A549 (cell line): ENCODE measurements at regions not wholly inside any gene's neighbourhood (a gene's known extent, or its start where the extent isn't known, plus 50 kb on each side); places are given as distances from the start of the nearest gene placed in this dataset.

Experiments
- ATAC-seq, 2 experiments: fragments of 200-7000 bp in 1 of 2; fragments of >200 bp in 1 of 2; cut with Nextera tagmentation in 1 of 2; cut with Tn5 transposase in 1 of 2; 3 replicates each; pipeline versions ENCODE4 v1.8.0 to v1.9.1; 2018 to 2020; ENCODE audit warnings: mild to moderate bottlenecking in 1 of 2, moderate library complexity in 1 of 2
- CTCF ChIA-PET: fragments of 300-600 bp; sonication (Branson Sonifier 250); formaldehyde crosslinking; extraction: SDS; loops from one replicate; lab custom pipeline; 2021; ENCODE audit warnings: antibody characterized with exemption, inconsistent platforms; lab: Yijun Ruan, JAX
- POLR2A ChIA-PET: fragments of 350-600 bp; formaldehyde crosslinking; extraction: SDS; loops from one replicate; lab custom pipeline; 2021; ENCODE audit warnings: antibody characterized with exemption, inconsistent platforms; lab: Yijun Ruan, JAX
- DNase-seq, 2 experiments: peaks; one replicate each; pipeline versions ENCODE4 v3.0.0 to v3.0.0-alpha.2; 2011 to 2016; ENCODE audit warnings: low read depth in 1 of 2, low spot score in 1 of 2
- FAIRE-seq: peaks from 2 replicates; lab custom pipeline; 2011; peaks lifted over from hg19 to GRCh38; lab: Jason Lieb, UNC
- H3K27ac ChIP-seq, 2 experiments: fragments of >200 bp; sonication (Bioruptor Twin); formaldehyde crosslinking; 3 replicates each; pipeline ENCODE4 v1.5.1; 2016 to 2017
- H3K4me1 ChIP-seq: fragments of >200 bp; sonication (Bioruptor Twin); formaldehyde crosslinking; 3 replicates; pipeline ENCODE4 v1.6.1; 2016
- H3K4me2 ChIP-seq: fragments of >200 bp; sonication (Bioruptor Twin); formaldehyde crosslinking; 3 replicates; pipeline ENCODE4 v1.6.1; 2016
- H3K4me3 ChIP-seq: fragments of >200 bp; sonication (Bioruptor Twin); formaldehyde crosslinking; 3 replicates; pipeline ENCODE4 v1.5.1; 2016
- H3K9me3 ChIP-seq: fragments of >200 bp; sonication (Bioruptor Twin); formaldehyde crosslinking; 3 replicates; pipeline ENCODE4 v1.6.1; 2016
- BCL3 ChIP-seq: fragments of >200 bp; sonication (Bioruptor Twin); formaldehyde crosslinking; IDR thresholded peaks from 3 replicates; pipeline ENCODE4 v1.6.1; 2016
- CBX2 ChIP-seq: fragments of 200-600 bp; sonication (generic); IDR thresholded peaks from 2 replicates; pipeline ENCODE4 v1.6.1; 2016; ENCODE audit warnings: low read depth, mild to moderate bottlenecking, borderline replicate concordance
- CHD2 ChIP-seq: fragments of 150-350 bp; IDR thresholded peaks from 2 replicates; pipeline ENCODE4 v1.6.1; 2014; ENCODE audit warnings: low read length; ENCODE audit not compliant: partially characterized antibody
- CHD4 ChIP-seq: fragments of 200-600 bp; sonication (generic); IDR thresholded peaks from 2 replicates; pipeline ENCODE4 v1.6.1; 2016; ENCODE audit warnings: antibody characterized with exemption, mild to moderate bottlenecking, borderline replicate concordance
- E2F6 ChIP-seq: IDR thresholded peaks from 2 replicates; pipeline ENCODE4 v1.6.1; 2012; ENCODE audit warnings: low read depth, borderline replicate concordance
- EHF ChIP-seq: fragments of 250-450 bp; sonication (Bioruptor Pico); IDR thresholded peaks from 2 replicates; pipeline ENCODE4 v1.5.0; 2020; ENCODE audit warnings: mild to moderate bottlenecking
- EP300 ChIP-seq, 2 experiments: fragments of >200 bp; sonication (Bioruptor Twin); formaldehyde crosslinking; IDR thresholded peaks; 2 replicates in 1 of 2; 3 replicates in 1 of 2; pipeline ENCODE4 v1.6.1; 2016 to 2017
- ESRRA ChIP-seq: fragments of 150-350 bp; IDR thresholded peaks from 2 replicates; pipeline ENCODE4 v1.6.1; 2014; ENCODE audit warnings: mild to moderate bottlenecking, low read length, borderline replicate concordance
- FOSB ChIP-seq: fragments of 250-450 bp; sonication (Bioruptor Pico); IDR thresholded peaks from 2 replicates; pipeline ENCODE4 v1.5.0; 2020; ENCODE audit warnings: mild to moderate bottlenecking, moderate library complexity
- HDAC2 ChIP-seq: fragments of 200-600 bp; sonication (generic); IDR thresholded peaks from 2 replicates; pipeline ENCODE4 v1.6.1; 2016
- HES2 ChIP-seq: fragments of >200 bp; sonication (Bioruptor Twin); formaldehyde crosslinking; IDR thresholded peaks from 2 replicates; pipeline ENCODE4 v1.6.1; 2016
- HMGXB4 ChIP-seq: fragments of 250-450 bp; sonication (Bioruptor Pico); IDR thresholded peaks from 2 replicates; pipeline ENCODE4 v1.5.0; 2021; ENCODE audit warnings: mild to moderate bottlenecking, moderate library complexity, borderline replicate concordance
- HOXA7 ChIP-seq: fragments of 250-450 bp; sonication (Bioruptor Pico); IDR thresholded peaks from 2 replicates; pipeline ENCODE4 v1.5.0; 2020; ENCODE audit warnings: mild to moderate bottlenecking, moderate library complexity
- JUN ChIP-seq, 2 experiments: fragments of >200 bp; sonication (Bioruptor Twin); formaldehyde crosslinking; IDR thresholded peaks; 2 replicates in 1 of 2; 3 replicates in 1 of 2; pipeline ENCODE4 v1.6.1; 2016 to 2017
- KDM1A ChIP-seq: fragments of 200-600 bp; sonication (generic); IDR thresholded peaks from 2 replicates; pipeline ENCODE4 v1.6.1; 2016; ENCODE audit warnings: low read depth, mild to moderate bottlenecking
- MAFK ChIP-seq: fragments of 450-650 bp; IDR thresholded peaks from 2 replicates; pipeline ENCODE4 v1.6.1; 2014; ENCODE audit not compliant: partially characterized antibody
- MYC ChIP-seq: IDR thresholded peaks from 2 replicates; pipeline ENCODE4 v1.6.1; 2012; ENCODE audit warnings: mild to moderate bottlenecking, inconsistent platforms, low read length, improper control_type of control experiment, borderline replicate concordance
- NPAS2 ChIP-seq: fragments of 250-450 bp; sonication (Bioruptor Pico); IDR thresholded peaks from 2 replicates; pipeline ENCODE4 v1.8.0; 2022; ENCODE audit warnings: mild to moderate bottlenecking, moderate library complexity, borderline replicate concordance
- POLR2A ChIP-seq: IDR thresholded peaks from 2 replicates; pipeline ENCODE4 v1.6.1; 2012; ENCODE audit warnings: mild to moderate bottlenecking, low read length
- POLR2AphosphoS2 ChIP-seq: conservative IDR thresholded peaks from 2 replicates; pipeline ENCODE4 v1.6.1; 2012; ENCODE audit warnings: low read length, improper control_type of control experiment, inconsistent platforms
- RARB ChIP-seq: fragments of 250-450 bp; sonication (Bioruptor Pico); IDR thresholded peaks from 2 replicates; pipeline ENCODE4 v1.8.0; 2021; ENCODE audit warnings: mild to moderate bottlenecking, moderate library complexity
- RCOR1 ChIP-seq: fragments of 150-350 bp; IDR thresholded peaks from 2 replicates; pipeline ENCODE4 v1.6.1; 2014; ENCODE audit warnings: antibody characterized with exemption, low read length, low read depth
- RFX5 ChIP-seq: fragments of 450-650 bp; IDR thresholded peaks from 2 replicates; pipeline ENCODE4 v1.7.1; 2014; ENCODE audit warnings: antibody characterized with exemption, mild to moderate bottlenecking, moderate library complexity
- TFCP2L1 ChIP-seq: fragments of 250-450 bp; sonication (Bioruptor Pico); IDR thresholded peaks from 2 replicates; pipeline ENCODE4 v1.5.0; 2021; ENCODE audit warnings: mild to moderate bottlenecking
- ZSCAN20 ChIP-seq: fragments of 250-450 bp; sonication (Bioruptor Pico); IDR thresholded peaks from 2 replicates; pipeline ENCODE4 v1.8.0; 2022; ENCODE audit warnings: mild to moderate bottlenecking, moderate library complexity
- WGBS: methylation state at CpG from one replicate; pipeline ENCODE4 v1.1.6; 2017; ENCODE audit errors: missing lambda C conversion rate; 5-methylcytosine and 5-hydroxymethylcytosine counted together
- TF ChIP-seq, protein P1 (sequence below): fragments of 200-600 bp; sonication (generic); IDR thresholded peaks from 2 replicates; pipeline ENCODE4 v1.6.1; 2016; ENCODE audit warnings: antibody characterized with exemption, mild to moderate bottlenecking, moderate library complexity
- TF ChIP-seq, protein P2 (sequence below): fragments of 250-450 bp; sonication (Bioruptor Pico); IDR thresholded peaks from 2 replicates; pipeline ENCODE4 v1.5.0; 2020; ENCODE audit warnings: low read depth, mild to moderate bottlenecking, moderate library complexity

DNA sequence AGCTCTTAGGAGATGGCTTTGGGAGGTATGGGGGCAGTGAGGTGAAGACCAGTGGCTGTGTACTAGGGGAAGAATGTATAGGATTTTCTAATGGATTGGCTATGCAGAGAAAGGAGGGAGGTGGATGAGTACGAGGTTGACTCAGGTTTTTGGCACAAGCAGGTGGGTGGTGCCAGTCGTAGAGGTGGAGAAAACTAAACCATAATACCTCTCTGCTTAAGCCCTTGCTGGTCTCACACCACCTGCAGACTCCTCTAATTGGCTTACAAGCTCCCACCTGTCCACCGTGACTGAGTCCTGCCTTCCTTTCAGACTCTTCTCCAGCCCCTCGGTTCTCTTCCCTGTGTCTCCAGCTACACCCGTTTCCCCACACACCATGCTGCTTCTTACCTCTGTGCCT, 521.7 kb upstream of the CLINT1 start:
- H3K9me3 ChIP-seq, result no peaks in the 10 kb centered on the region
- no peak for ATAC-seq
- ChIA-PET CTCF (no interaction called here), POLR2A (no interaction called here)
- no peak for TF ChIP-seq POLR2AphosphoS2
- TF ChIP-seq HOXA7 (CRISPR knock-in tag), result no peak
- no peak for TF ChIP-seq RFX5
- no peak for TF ChIP-seq ESRRA
- TF ChIP-seq, protein P1, sequence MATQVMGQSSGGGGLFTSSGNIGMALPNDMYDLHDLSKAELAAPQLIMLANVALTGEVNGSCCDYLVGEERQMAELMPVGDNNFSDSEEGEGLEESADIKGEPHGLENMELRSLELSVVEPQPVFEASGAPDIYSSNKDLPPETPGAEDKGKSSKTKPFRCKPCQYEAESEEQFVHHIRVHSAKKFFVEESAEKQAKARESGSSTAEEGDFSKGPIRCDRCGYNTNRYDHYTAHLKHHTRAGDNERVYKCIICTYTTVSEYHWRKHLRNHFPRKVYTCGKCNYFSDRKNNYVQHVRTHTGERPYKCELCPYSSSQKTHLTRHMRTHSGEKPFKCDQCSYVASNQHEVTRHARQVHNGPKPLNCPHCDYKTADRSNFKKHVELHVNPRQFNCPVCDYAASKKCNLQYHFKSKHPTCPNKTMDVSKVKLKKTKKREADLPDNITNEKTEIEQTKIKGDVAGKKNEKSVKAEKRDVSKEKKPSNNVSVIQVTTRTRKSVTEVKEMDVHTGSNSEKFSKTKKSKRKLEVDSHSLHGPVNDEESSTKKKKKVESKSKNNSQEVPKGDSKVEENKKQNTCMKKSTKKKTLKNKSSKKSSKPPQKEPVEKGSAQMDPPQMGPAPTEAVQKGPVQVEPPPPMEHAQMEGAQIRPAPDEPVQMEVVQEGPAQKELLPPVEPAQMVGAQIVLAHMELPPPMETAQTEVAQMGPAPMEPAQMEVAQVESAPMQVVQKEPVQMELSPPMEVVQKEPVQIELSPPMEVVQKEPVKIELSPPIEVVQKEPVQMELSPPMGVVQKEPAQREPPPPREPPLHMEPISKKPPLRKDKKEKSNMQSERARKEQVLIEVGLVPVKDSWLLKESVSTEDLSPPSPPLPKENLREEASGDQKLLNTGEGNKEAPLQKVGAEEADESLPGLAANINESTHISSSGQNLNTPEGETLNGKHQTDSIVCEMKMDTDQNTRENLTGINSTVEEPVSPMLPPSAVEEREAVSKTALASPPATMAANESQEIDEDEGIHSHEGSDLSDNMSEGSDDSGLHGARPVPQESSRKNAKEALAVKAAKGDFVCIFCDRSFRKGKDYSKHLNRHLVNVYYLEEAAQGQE, result no peak
- TF ChIP-seq EP300 (IDR thresholded peaks at IDR 0.05), result no peak
- TF ChIP-seq NPAS2 (CRISPR knock-in tag), result no peak
- TF ChIP-seq FOSB, result no peak
- peaks cover 33% of the 10 kb centered on the region; the same call in 2 of the 3 replicates for H3K4me1 ChIP-seq
- no peak overlapping the region for H3K4me2 ChIP-seq
- no peak overlapping the region for H3K4me3 ChIP-seq
- no peak for DNase-seq
- no peak for FAIRE-seq
- H3K27ac ChIP-seq, result no peak overlapping the region
- 40% methylated on average over 5 of the region's 5 CpGs for WGBS

- ATAC-seq (no peak), FAIRE-seq (no peak), DNase-seq (no peak)
- WGBS, result 45% methylated on average over 4 of the region's 4 CpGs
- peaks cover 21% of the 10 kb centered on the region; the same call in 2 of the 3 replicates for H3K4me1 ChIP-seq
- ChIA-PET CTCF (no interaction called here), POLR2A (no interaction called here)
- TF ChIP-seq RARB (CRISPR knock-in tag), result no peak
- TF ChIP-seq MAFK, result no peak
- TF ChIP-seq, protein P2, sequence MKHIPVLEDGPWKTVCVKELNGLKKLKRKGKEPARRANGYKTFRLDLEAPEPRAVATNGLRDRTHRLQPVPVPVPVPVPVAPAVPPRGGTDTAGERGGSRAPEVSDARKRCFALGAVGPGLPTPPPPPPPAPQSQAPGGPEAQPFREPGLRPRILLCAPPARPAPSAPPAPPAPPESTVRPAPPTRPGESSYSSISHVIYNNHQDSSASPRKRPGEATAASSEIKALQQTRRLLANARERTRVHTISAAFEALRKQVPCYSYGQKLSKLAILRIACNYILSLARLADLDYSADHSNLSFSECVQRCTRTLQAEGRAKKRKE (CRISPR knock-in tag), result no peak
- no peaks in the 10 kb centered on the region for H3K9me3 ChIP-seq
- no peak overlapping the region for H3K4me3 ChIP-seq
- H3K27ac ChIP-seq, result no peak overlapping the region
- H3K4me2 ChIP-seq, result no peak overlapping the region
These were observed 520.0 kb upstream of the CLINT1 start for GRCh38 chr5:158378931-158379330.

DNA sequence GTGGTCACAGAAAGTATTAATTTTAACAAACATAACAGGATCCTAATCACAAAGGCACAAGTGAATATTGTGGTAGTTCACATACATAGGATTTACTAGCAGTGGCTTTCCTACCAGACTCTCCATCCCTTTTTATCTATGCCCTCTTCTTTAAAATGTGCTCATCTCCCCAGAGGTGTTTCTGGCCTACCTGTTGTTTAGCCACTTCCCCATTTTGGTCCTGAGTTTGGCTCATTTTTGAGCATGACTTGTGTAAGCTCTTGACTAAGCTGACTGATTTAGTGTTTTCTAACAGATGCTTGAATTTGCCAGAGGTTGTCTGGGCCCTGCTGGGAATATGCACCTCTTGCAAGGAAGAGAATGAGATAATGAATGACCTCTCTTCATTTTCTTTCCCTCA, 517.7 kb upstream of the CLINT1 start:
- POLR2A ChIA-PET, result no interaction called here
- Histone ChIP-seq H3K9me3 (no peaks in the 10 kb centered on the region), H3K4me2 (no peak overlapping the region), H3K4me3 (no peak overlapping the region), H3K27ac (no peak overlapping the region), H3K4me1 (peaks cover 5% of the 10 kb centered on the region; the same call in 1 of the 3 replicates)
- DNase-seq, result no peak
- FAIRE-seq, result no peak
- CTCF ChIA-PET, result no interaction called here
- ATAC-seq, result no peak
- TF ChIP-seq HES2, result no peak
- TF ChIP-seq CHD2, result no peak
- TF ChIP-seq HMGXB4 (CRISPR knock-in tag), result no peak
- no peak for TF ChIP-seq ESRRA
- TF ChIP-seq RCOR1, result no peak
- no peak for TF ChIP-seq JUN (IDR thresholded peaks at IDR 0.05)
- no peak for TF ChIP-seq HOXA7 (CRISPR knock-in tag)
- TF ChIP-seq ZSCAN20 (CRISPR knock-in tag), result no peak
- no peak for TF ChIP-seq POLR2A
- no peak for TF ChIP-seq MYC
- TF ChIP-seq TFCP2L1 (CRISPR knock-in tag), result no peak
- TF ChIP-seq KDM1A, result no peak
- no peak for TF ChIP-seq E2F6
- TF ChIP-seq CHD4, result no peak
- no peak for TF ChIP-seq HDAC2
- TF ChIP-seq CBX2, result no peak
- no peak for TF ChIP-seq EHF (CRISPR knock-in tag)
- TF ChIP-seq BCL3, result no peak
- TF ChIP-seq, all 56 proteins: peak for 0
